SK-N-SH (cell line): ENCODE measurements at regions not wholly inside any gene's neighbourhood (a gene's known extent, or its start where the extent isn't known, plus 50 kb on each side); places are given as distances from the start of the nearest gene placed in this dataset.

Source experiments
- CTCF ChIA-PET: fragments of 300-600, 350-600 bp; formaldehyde crosslinking; extraction: SDS; loops from one replicate; lab custom pipeline; 2021; lab: Yijun Ruan, JAX
- POLR2A ChIA-PET: fragments of 350-600 bp; sonication (Branson Sonifier 250); formaldehyde crosslinking; extraction: SDS; loops from one replicate; lab custom pipeline; 2020; ENCODE audit warnings: antibody characterized with exemption, inconsistent platforms; lab: Yijun Ruan, JAX
- DNase-seq: peaks from one replicate; pipeline ENCODE4 v3.0.0; 2012
- H2AFZ ChIP-seq: fragments of 200-600 bp; sonication (generic); 2 replicates; pipeline ENCODE4 v1.8.1; 2016; ENCODE audit warnings: antibody characterized with exemption, mild to moderate bottlenecking, low read depth
- H3F3A ChIP-seq: fragments of 200-600 bp; sonication (generic); replicated peaks from 2 replicates; pipeline ENCODE3; 2016; ENCODE audit warnings: antibody characterized with exemption, mild to moderate bottlenecking; ENCODE audit not compliant: insufficient read depth
- H3K27ac ChIP-seq, 2 experiments: fragments of 200-500 bp in 1 of 2; fragments of 200-600 bp in 1 of 2; sonication (Bioruptor generic) in 1 of 2; sonication (generic), shearing (Covaris generic) in 1 of 2; 2 replicates each; pipeline versions ENCODE4 v1.5.1 to v1.6.1; 2014 to 2016; ENCODE audit warnings: low read depth in 2 of 2, inconsistent platforms in 1 of 2, low read length in 1 of 2, mild to moderate bottlenecking in 1 of 2, mixed read lengths in 1 of 2
- H3K27me3 ChIP-seq: fragments of 200-600 bp; sonication (generic), shearing (Covaris generic); 2 replicates; pipeline ENCODE4 v1.6.1; 2016; ENCODE audit warnings: mixed run types; ENCODE audit not compliant: insufficient read depth
- H3K36me3 ChIP-seq, 2 experiments: fragments of 200-500 bp in 1 of 2; fragments of 200-600 bp in 1 of 2; sonication (Bioruptor generic) in 1 of 2; sonication (generic) in 1 of 2; replicated peaks in 1 of 2; 2 replicates each; pipeline versions ENCODE3 to v1.5.1; 2014 to 2016; ENCODE audit warnings: low read length in 1 of 2, mild to moderate bottlenecking in 1 of 2; ENCODE audit not compliant: insufficient read depth in 2 of 2, control insufficient read depth in 1 of 2
- H3K4me1 ChIP-seq, 2 experiments: fragments of 200-500 bp in 1 of 2; fragments of 200-600 bp in 1 of 2; sonication (Bioruptor generic) in 1 of 2; sonication (generic), shearing (Covaris generic) in 1 of 2; 2 replicates each; pipeline versions ENCODE4 v1.5.1 to v1.6.1; 2014 to 2016; ENCODE audit warnings: low read depth in 1 of 2, low read length in 1 of 2, mixed run types in 1 of 2; ENCODE audit not compliant: insufficient read depth in 2 of 2, control insufficient read depth in 1 of 2
- H3K4me2 ChIP-seq: fragments of 200-600 bp; sonication (generic), shearing (Covaris generic); 2 replicates; pipeline ENCODE4 v1.6.1; 2017; ENCODE audit warnings: mixed run types
- H3K4me3 ChIP-seq, 2 experiments: fragments of 200-500 bp in 1 of 2; fragments of 200-600 bp in 1 of 2; sonication (Bioruptor generic) in 1 of 2; sonication (generic), shearing (Covaris generic) in 1 of 2; 2 replicates each; pipeline versions ENCODE4 v1.5.1 to v1.8.1; 2014 to 2016; ENCODE audit warnings: low read depth in 2 of 2, inconsistent platforms in 1 of 2, low read length in 1 of 2, mild to moderate bottlenecking in 1 of 2, mixed read lengths in 1 of 2, moderate library complexity in 1 of 2
- H3K79me2 ChIP-seq: fragments of 200-600 bp; sonication (generic); 2 replicates; pipeline ENCODE4 v1.8.1; 2017; ENCODE audit warnings: mild to moderate bottlenecking; ENCODE audit not compliant: insufficient read depth
- H3K9ac ChIP-seq: fragments of 200-600 bp; sonication (generic); 2 replicates; pipeline ENCODE4 v1.6.1; 2017; ENCODE audit warnings: mixed run types
- H3K9me2 ChIP-seq: fragments of 200-600 bp; sonication (generic); 2 replicates; pipeline ENCODE4 v1.6.1; 2017; ENCODE audit warnings: mixed run types
- H3K9me3 ChIP-seq: fragments of 200-600 bp; sonication (generic); 2 replicates; pipeline ENCODE4 v1.6.1; 2017; ENCODE audit warnings: mixed run types, mild to moderate bottlenecking, moderate library complexity
- H4K20me1 ChIP-seq: fragments of 200-600 bp; sonication (generic); 2 replicates; pipeline ENCODE4 v1.6.1; 2017; ENCODE audit warnings: mild to moderate bottlenecking, mixed run types; ENCODE audit not compliant: insufficient read depth
- CHD2 ChIP-seq: fragments of 150-350 bp; IDR thresholded peaks from 2 replicates; pipeline ENCODE4 v1.6.1; 2018; ENCODE audit warnings: low read length; ENCODE audit not compliant: partially characterized antibody
- EZH2phosphoT487 ChIP-seq: fragments of 200-600 bp; sonication (generic); IDR thresholded peaks from 2 replicates; pipeline ENCODE4 v1.6.1; 2017; ENCODE audit warnings: low read depth, mixed run types, mild to moderate bottlenecking, antibody characterized with exemption, moderate library complexity, borderline replicate concordance
- FOXM1 ChIP-seq: IDR thresholded peaks from 2 replicates; pipeline ENCODE4 v1.4.0; 2012; ENCODE audit warnings: low read depth, mild to moderate bottlenecking
- GABPA ChIP-seq: IDR thresholded peaks from 2 replicates; pipeline ENCODE4 v1.4.0; 2012; ENCODE audit warnings: low read depth, mild to moderate bottlenecking
- JUND ChIP-seq: IDR thresholded peaks from 2 replicates; pipeline ENCODE4 v1.4.0; 2012
- MAX ChIP-seq: IDR thresholded peaks from 2 replicates; pipeline ENCODE4 v1.4.0; 2012; ENCODE audit warnings: low read depth
- MEF2A ChIP-seq: IDR thresholded peaks from 2 replicates; pipeline ENCODE4 v1.4.0; 2012; ENCODE audit warnings: low read depth, borderline replicate concordance
- MXI1 ChIP-seq: IDR thresholded peaks from 2 replicates; pipeline ENCODE4 v1.6.1; 2012; ENCODE audit warnings: mild to moderate bottlenecking, low read depth, low read length, improper control_type of control experiment
- NRF1 ChIP-seq: IDR thresholded peaks from 2 replicates; pipeline ENCODE4 v1.6.1; 2012; ENCODE audit warnings: low read depth, mild to moderate bottlenecking, low read length
- POLR2AphosphoS5 ChIP-seq: IDR thresholded peaks from 2 replicates; pipeline ENCODE4 v1.6.1; 2012; ENCODE audit warnings: low read depth, low read length
- RAD21 ChIP-seq: IDR thresholded peaks from 2 replicates; pipeline ENCODE4 v1.6.1; 2012; ENCODE audit warnings: mild to moderate bottlenecking, low read length
- RCOR1 ChIP-seq: fragments of 150-350 bp; IDR thresholded peaks from 2 replicates; pipeline ENCODE4 v1.6.1; 2017; ENCODE audit warnings: antibody characterized with exemption, low read length
- RFX5 ChIP-seq: IDR thresholded peaks from 2 replicates; pipeline ENCODE4 v1.6.1; 2012; ENCODE audit warnings: mild to moderate bottlenecking, improper control_type of control experiment, low read length
- RXRA ChIP-seq: IDR thresholded peaks from 2 replicates; pipeline ENCODE4 v1.4.0; 2012; ENCODE audit warnings: low read depth, mild to moderate bottlenecking, borderline replicate concordance
- SIN3A ChIP-seq: IDR thresholded peaks from 2 replicates; pipeline ENCODE4 v1.6.1; 2012; ENCODE audit warnings: low read depth, mild to moderate bottlenecking, low read length, moderate library complexity, borderline replicate concordance
- TAF1 ChIP-seq: IDR thresholded peaks from 2 replicates; pipeline ENCODE4 v1.6.1; 2012; ENCODE audit warnings: low read depth, mild to moderate bottlenecking, low read length, moderate library complexity, borderline replicate concordance
- TCF12 ChIP-seq: IDR thresholded peaks from 2 replicates; pipeline ENCODE4 v1.4.0; 2012
- TEAD4 ChIP-seq: IDR thresholded peaks from 2 replicates; pipeline ENCODE4 v1.4.0; 2012; ENCODE audit warnings: mild to moderate bottlenecking, borderline replicate concordance; ENCODE audit not compliant: insufficient read depth
- YY1 ChIP-seq: IDR thresholded peaks from 2 replicates; pipeline ENCODE4 v1.4.0; 2012; ENCODE audit warnings: low read depth, mild to moderate bottlenecking
- ZBTB33 ChIP-seq: IDR thresholded peaks from 2 replicates; pipeline ENCODE4 v1.4.0; 2012; ENCODE audit warnings: low read depth, borderline replicate concordance
- WGBS: methylation state at CpG from one replicate; pipeline ENCODE4 v1.1.6; 2017; ENCODE audit warnings: low lambda C conversion rate; 5-methylcytosine and 5-hydroxymethylcytosine counted together

GRCh38 chr13:53442979-53443378, 414.4 kb downstream of the OLFM4 start:
- DNase-seq = no peak
- ChIA-PET POLR2A (no interaction called here), CTCF (no interaction called here)
- Histone ChIP-seq H3K4me1 (no peaks in the 10 kb centered on the region), H3K4me2 (no peak overlapping the region), H3K4me3 (no peak overlapping the region), H3K27me3 (no peaks in the 10 kb centered on the region), H4K20me1 (no peaks in the 10 kb centered on the region), H2AFZ (no peak overlapping the region), H3F3A (no peaks in the 10 kb centered on the region), H3K79me2 (no peaks in the 10 kb centered on the region), H3K27ac (no peak overlapping the region), H3K9me3 (no peaks in the 10 kb centered on the region; the same call in 1 of the 2 replicates), H3K9ac (no peak overlapping the region), H3K9me2 (no peaks in the 10 kb centered on the region), H3K36me3 (no peaks in the 10 kb centered on the region)
- TF ChIP-seq JUND = no peak
- no peak for TF ChIP-seq RXRA
- TF ChIP-seq MAX = no peak
- TF ChIP-seq TCF12 = no peak
- no peak for TF ChIP-seq TEAD4
- TF ChIP-seq POLR2AphosphoS5 = no peak
- TF ChIP-seq FOXM1 = no peak
- no peak for TF ChIP-seq RAD21
- no peak for TF ChIP-seq GABPA
- TF ChIP-seq SIN3A = no peak
- TF ChIP-seq YY1 = no peak
- TF ChIP-seq CHD2 = no peak
- TF ChIP-seq EZH2phosphoT487 = no peak
- TF ChIP-seq RFX5 = no peak
- no peak for TF ChIP-seq MXI1
- no peak for TF ChIP-seq RCOR1
- no peak for TF ChIP-seq NRF1
- TF ChIP-seq MEF2A = no peak
- no peak for TF ChIP-seq TAF1
- 28% methylated on average over 5 of the region's 5 CpGs for WGBS

GRCh38 chr13:53445686-53446085, 417.1 kb downstream of the OLFM4 start:
- no peak overlapping the region for H3K9ac ChIP-seq
- H3K4me3 ChIP-seq = no peak overlapping the region
- DNase-seq = no peak
- H4K20me1 ChIP-seq = no peaks in the 10 kb centered on the region
- H3K4me2 ChIP-seq = no peak overlapping the region
- ChIA-PET CTCF (interaction anchor here (0.9 to 1.0 kb wide), 2 partner anchors 9 to 17 kb away, joined by 3 to 4 read pairs; no protein-coding TSS in a partner anchor), POLR2A (no interaction called here)
- TF ChIP-seq JUND = no peak
- TF ChIP-seq ZBTB33 = no peak
- TF ChIP-seq TEAD4 = no peak
- no peaks in the 10 kb centered on the region for H3K4me1 ChIP-seq
- WGBS = 5% methylated on average over 1 of the region's 1 CpG
- H3K79me2 ChIP-seq = no peaks in the 10 kb centered on the region
- H3K9me3 ChIP-seq = no peaks in the 10 kb centered on the region; the same call in 1 of the 2 replicates
- no peak overlapping the region for H3K27ac ChIP-seq
- H3K27me3 ChIP-seq = no peaks in the 10 kb centered on the region
- no peaks in the 10 kb centered on the region for H3K36me3 ChIP-seq
- no peaks in the 10 kb centered on the region for H3K9me2 ChIP-seq
- no peak overlapping the region for H2AFZ ChIP-seq
- H3F3A ChIP-seq = no peaks in the 10 kb centered on the region
